ENCODE measurements at regions not wholly inside any gene's neighbourhood (a gene's known extent, or its start where the extent isn't known, plus 50 kb on each side); places are given as distances from the start of the nearest gene placed in this dataset.
"Not testable (repeated sequence)": the region's sequence is repeated elsewhere in the genome, so short reads cannot be mapped to it uniquely, and the experiment has no call there.

DNA sequence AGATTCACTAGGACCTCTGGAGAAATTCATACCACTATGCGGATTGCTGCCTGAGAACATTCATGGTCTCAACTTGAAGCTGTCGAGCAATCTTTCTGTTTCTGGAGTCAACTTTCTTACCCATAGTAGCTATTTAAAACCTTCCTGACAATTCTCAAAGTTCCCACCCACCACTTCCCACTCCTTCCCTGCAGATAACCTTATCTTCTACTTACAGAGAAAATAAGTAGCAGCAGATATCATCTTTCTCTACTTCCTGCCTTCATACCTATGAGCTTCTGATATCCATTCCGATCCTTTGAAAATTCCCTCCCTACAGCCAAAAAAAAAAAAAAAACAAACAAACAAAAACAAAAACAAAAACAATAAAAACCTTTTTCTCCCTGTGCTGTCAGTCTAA, 81.2 kb upstream of the CYRIA start:
- no peak for DNase-seq

DNA sequence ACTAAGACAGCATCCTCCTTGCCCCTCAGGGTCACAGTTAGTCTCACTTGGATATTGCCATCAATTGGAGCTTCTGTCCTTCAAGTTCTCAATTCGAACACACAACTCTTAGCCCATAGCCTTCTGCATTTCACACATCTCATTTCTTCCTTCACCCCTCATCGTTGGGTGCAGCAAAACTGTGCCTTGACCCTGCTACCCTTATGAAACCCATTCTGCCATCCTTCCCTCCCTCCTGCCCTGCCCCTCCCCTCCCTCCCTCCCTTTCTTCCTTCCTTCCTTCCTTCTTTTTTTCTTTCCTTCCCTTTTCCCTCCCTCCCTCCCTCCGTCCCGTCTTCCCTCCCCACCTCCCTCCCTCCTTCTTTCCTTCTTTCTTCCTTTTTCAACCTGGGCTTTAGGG, 80.7 kb upstream of the CYRIA start:
- no peak for DNase-seq

DNA sequence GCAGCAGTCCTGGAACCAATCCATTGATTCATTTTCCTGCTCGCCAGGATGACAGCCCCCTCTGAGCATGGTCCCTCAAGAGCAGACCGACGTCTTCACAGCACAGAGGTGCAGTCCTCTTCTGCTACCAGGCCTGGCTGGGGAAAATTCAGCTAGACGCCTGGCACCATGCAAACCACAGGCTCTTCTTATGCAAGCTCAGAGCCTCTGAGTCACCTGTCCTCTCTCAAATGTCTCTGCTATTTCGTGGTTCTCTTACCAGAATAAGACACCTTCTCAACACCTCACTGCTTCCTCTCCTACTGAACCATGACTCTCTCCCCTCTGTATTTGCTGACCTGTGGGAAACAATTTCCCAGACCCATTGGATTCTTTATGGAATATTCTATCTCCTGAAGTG, 79.8 kb upstream of the CYRIA start:
- no peak for DNase-seq

DNA sequence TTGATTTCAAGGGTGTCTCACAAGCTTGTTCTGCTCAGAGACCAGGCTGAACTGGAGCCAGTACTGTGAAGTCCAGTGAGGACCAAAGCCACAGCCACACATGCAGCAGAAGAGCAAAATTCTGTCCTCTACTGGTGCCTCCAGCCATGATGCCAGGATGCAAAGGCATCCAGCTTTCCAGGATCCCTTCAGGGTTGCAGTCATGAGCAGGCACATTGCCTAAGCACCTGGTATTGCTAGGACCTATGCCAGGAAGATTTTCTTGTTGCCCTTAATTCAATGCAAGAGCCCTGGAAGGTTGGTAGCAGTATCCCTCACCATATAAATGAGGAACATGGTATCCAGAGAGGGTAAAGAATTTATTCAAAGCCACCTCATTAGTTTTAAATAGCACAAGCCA, 78.9 kb upstream of the CYRIA start:
- no peak for DNase-seq

DNA sequence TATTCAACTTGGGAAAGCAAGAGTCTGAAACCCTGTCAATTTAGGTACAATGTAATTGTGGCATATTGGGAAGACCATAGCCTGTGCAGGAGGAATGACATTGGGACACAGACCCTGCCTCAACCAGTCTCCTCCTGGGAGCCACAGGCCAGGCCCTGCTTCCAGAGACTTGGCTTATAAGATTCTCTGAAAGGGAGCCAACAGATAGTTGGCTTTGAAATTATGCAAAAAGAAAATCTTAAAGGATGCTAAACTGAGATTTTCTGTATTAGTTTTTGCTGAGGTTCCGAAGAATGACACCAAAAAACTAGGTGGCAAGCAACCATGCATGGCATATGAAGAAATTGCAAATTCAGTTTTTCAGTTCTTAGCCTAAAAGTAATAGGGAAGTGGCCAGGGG, 76.4 kb upstream of the CYRIA start:
- DNase-seq = no peak

DNA sequence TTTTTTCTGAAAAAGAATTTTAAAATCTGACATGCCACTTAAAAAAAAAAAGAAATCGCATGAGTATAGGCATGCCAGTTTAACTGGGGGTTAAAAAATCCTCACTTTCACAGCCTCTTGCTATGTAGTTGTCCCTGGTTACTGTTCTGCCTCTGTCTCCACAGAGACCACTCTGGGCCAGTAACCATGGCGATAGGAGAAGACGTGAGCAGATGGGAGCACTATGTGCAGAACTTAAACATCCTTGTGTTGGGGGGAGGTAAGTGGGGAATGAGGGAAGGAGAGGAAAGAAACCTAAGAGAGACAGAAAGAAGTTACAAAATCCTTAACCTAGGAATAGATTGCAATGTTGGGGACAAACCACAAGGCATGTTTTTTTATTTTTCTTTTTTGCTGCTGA, 75.9 kb upstream of the CYRIA start:
- DNase-seq = no peak

DNA sequence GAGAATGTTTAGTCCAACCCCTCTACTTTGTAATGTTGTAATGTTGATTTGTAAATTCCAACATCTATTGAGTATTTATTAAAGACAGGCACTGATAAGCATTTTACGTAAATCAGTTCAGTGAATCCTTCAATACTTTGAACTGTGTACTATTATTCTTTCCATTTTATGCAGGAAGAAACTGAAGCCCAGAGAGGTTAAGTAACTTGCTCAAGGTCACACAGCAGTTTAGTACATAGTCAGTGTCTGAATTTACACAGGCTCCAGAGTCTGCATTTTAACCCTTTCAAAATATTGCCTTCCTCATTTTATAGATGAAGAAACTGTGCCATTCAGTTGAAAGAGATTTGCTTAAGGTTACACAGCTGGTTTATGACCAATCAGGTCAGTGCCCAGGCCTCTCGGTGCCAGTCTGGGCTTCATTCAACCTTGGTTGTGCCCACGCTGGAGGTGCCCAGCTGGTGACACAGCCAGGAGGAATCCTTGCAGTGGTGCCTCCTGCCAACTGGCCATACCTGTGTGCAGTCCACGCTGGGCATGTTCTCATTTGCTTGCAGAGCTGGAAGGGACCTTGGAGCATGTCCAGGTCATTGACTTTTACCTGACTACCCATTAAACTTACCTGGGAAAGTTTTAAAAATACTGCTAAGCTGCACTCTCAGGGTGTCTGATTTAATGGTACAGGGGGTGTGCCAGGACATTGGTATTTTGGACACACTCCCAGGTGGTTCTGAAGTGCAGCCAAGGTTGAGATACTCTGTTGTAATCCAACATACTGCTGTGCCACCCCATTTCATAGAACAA, 74.3 kb upstream of the CYRIA start:
- no peak for DNase-seq

DNA sequence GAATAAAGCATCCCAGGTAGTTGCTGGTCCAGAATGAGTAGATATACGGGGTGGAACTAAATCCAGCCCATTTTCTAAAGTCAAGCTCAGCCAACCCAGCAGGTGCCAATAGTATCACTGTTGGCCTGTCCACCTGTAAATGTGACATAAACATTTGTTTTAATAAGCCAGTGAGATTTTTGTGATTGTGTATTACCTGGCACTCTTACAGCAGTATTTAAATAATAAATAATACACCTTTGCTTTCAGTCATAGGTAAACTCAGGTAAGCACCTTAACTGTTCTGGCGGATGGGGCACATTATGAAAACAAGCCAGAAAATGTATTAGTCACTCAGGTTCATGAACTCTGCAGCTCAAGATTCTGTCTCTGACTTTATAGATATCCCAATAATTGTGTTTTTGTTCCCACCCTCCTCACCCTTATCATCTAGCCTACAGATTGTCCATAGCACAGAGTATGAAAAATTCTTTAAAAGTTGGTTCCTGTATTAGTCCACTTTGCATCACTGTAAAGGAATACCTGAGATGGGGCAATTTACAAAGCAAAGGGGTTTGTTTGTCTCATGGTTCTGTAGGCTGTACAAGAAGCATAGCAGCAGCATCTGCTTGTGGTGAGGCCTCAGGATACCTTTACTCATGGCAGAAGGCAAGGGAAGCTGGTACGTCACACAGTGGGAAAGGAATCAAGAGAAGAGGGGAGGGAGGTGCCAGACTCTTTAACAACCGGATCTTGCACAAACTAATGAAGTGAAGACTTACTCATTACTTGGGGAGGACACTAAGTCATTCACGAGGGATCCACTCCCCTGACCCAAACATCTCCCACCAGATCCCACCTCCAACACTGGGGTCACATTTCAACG, 73.0 kb upstream of the CYRIA start:
- DNase-seq = no peak

DNA sequence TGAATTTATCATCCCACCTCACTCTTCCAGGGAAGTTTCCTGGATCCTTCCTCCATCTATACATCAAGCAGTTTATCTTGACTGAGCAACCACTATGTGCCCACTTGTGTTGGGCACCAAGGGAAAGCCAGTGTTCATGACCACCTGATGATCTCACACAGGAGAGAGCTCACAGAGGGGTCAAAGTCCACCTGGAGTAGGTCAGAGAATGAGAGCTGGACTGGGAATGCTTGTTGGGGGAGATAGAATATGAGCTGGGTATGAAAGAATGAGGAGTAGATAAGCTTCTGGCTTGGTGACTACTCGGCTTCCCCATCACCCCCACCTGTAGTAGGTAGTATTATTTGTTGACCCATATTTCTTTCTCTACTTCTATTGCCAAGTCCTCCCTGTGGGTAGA, 72.2 kb upstream of the CYRIA start:
- no peak for DNase-seq

DNA sequence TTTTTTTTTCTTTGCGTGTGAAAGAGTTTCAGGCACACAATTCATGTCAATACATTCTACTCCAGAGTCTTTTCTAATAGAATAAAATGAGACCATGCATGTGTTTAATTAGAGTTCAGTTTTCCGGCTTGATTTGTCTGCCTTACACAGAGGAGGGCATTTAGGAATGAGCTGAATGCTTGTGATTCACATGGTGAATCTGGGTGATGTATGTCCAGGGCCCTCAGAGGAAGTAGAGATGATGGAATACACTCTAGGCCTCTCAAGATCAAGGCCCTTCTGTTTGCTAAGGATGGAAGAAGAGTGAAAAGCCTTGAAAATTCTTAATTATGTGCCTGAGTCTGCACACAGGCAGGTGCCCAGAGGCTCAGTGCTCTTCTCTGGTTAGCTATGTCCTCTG, 71.0 kb upstream of the CYRIA start:
- no peak for DNase-seq

DNA sequence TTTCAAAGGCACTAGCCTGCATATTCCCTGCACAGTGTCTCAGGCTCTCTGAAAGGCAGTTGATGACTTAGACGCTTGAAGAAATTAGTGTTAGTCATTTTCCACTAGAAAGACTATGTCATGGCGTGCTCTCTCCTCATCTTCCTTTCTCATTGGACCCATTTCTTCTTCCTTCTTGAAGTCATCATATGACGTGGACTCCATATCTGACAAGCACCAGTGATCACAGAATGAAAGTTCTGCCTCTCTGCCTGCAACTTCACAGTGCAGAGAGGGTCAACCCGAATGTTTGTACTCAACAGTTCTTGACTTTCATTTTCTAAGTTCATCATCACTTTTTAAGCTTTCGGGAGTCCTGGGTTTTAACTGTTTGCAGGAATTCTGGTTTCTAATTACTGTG, 63.7 kb upstream of the CYRIA start:
- DNase-seq = no peak

DNA sequence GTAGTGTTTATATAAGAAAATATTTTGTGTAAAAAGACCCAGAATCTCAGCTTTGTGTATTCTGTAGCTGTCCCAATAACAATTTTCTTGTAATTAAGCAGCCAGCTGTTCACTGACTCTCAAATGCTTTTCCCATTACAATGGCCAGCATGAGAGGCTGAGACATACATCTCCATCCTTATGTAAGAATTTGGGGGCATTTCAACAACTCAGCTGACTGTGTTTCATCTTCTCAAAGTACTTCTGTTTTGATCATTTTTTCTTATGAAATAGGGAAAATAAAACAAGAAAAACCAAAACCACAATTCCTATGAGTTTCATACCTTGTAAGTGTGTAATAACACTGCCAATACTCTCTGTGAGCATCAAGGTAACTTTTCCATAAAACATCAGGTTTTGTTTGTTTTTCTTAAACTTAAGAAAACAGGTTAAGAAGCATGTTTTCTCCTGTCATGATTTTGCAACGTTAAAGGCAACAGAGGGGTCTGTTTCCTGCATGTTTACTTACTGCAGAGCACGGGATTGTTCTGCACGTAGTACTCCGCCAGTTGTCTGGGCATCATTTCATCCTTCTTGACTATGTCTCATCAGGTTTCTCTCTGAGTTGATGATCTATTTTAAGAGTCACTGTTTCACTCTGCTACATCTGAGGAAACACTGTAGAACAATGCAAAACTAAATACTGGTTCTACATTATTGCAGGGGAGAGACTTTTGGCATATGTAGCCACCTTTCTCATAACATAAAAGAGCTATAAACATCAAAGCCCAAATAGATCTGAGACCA, 62.9 kb upstream of the CYRIA start:
- DNase-seq = no peak

DNA sequence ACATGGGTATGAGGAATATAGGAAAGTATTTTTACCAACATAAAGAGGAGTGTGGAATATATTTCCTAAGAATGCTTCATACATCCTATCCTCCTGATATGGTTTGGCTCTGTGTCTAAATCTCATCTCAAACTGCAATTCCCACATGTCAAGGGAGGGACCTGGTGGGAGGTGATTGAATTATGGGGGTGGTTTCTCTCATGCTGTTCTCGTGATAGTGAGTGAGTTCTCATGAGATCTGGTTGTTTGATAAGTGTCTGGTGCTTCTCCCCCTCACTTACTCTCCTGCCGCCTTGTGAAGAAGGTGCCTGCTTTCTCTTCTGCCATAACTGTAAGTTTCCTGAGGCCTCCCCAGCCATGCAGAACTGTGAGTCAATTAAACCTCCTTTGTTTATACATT, 62.2 kb upstream of the CYRIA start:
- DNase-seq = not testable (repeated sequence)

DNA sequence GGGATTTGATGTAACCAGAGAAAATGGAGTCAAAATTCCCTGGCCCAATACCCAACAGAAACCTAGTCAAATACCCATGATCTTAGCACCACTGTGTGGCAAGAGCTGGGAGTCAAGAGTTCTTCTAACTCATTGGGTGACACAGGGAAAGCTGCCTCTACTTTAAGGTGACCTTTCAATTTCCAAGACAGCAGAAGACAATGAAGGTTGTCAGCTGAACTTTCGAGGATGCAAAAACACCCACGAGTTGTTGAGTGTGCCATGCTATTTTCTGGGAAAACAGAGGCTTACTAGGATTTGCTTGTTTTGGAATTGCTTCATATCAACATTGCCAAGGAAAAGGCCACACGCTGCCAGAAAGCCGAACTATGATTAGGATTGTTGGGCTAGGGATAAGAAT, 61.6 kb upstream of the CYRIA start:
- DNase-seq = no peak

DNA sequence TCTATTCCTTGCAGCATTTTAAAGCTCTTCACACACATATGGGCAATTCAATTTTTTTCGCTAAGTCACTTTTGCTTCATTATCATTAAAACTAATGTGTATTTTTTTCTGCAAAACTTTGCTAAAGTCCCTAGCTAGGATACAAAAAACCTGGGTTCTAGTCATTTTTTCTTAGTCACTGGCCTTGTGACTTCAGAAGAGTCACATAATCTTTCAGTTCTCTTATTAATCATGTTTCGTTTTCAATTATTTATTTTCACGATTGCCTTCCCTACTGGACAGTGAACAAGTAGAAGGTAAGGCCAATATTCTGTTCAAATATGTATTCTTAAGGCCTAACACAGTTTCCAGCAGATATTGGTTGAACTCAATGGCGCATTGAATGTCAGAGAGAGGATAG, 60.9 kb upstream of the CYRIA start:
- DNase-seq = no peak

DNA sequence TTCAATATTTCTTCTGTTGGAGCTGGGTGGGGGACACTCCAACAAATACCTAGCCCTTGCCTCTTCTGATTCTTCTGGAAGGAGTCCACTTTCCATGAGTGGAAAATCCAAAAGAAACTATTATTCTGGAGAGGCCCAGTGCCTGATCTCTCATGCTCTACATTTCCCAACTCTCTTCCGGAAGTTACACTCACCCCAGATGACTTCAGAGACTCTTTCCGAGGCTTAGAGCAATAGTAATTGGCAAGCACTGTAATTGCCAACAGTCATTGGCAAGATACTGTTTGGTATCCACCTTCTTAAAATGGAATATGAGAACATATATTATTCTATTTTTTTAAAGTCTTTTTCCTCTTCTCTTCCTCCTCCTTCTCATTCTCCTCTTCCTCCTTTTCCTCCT, 60.5 kb upstream of the CYRIA start:
- no peak for DNase-seq

DNA sequence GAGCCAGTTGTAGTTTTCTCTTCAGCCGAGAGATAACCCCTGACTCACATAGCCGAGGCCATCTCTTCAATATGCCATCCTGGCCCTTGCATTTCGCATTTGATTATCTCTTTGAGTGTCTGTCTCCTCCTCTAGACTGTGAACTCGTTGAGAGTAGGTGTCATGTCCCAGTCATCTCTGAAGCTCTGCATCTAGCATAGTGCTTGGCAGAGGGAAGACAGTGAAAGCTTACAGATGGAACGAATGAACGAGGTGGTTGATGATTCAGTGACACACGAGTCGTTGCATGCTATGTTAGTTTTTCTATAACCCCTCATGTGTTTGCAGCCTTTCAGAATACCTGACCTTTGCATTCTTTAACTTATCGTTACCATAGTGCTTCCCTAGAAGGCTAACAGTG, 59.9 kb upstream of the CYRIA start:
- no peak for DNase-seq

DNA sequence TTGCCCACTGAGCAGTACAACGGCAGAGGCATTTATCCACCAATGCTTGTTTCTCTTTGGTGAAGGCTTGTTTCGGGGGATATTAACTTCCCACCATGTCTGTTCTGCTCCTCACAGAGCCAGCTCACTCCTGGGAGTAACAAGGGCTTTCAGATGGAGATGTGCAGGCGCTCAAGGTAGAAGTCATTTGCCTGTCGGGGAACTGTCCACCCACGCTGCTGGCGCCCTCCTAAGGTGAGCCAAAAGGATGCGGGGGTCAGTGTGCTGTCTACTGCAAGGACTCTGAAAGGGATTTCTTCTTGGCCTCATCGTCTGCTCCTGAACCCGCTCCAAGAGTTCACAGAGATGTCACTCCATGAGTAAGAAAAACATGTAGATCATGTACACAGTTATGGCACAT, 57.0 kb upstream of the CYRIA start:
- DNase-seq = no peak

DNA sequence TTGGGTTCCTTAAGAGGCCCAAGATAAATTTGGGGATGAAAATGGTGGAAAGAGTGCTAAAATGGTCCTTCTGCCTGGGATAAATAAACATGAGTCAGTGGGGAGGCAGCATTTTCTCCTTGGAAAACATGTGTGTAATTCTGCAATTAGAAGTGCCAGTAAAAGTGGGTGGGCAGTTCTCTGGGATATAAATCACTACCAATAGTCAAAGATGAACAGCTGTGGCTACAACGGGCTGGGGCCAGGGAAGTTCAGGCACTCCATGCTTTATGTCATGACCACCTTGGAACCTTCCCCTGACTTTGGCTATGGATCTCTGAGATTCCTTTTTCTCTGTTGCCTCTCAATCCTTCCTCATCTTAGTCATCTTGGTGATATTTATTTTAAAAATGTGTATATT, 56.5 kb upstream of the CYRIA start:
- DNase-seq = no peak

DNA sequence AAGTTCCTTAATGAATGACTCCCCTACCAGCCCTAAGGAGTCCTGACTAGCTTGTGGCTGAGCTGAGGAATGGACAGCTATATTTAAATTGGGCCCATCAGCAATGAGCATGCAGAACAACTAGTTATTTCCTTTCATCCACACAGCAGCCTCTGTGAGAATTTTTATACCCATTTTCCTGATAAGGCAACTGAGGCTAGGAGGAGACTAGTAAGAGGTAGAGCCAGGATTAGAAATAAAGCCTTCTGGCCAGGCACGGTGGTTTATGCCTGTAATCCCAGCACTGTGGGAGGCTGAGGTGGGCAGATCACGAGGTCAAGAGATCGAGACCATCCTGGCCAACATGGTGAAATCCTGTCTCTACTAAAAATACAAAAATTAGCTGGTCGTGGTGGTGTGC, 55.9 kb upstream of the CYRIA start:
- not testable (repeated sequence) for DNase-seq

DNA sequence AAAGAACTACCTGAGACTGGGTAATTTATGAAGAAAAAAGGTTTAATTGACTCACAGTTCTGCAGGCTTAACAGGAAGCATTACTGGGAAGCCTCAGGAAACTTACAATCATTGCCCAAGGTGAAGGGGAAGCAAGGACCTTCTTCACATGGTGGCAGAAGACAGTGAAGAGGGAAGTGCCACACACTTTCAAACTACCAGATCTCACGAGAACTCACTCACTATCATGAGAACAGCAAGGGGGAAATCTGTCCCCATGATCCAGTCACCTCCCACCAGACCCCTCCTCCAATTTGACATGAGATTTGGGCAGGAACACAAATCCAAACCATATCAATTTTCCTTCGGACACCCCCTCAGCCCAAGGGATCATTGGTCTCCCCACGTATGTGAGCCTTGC, 55.1 kb upstream of the CYRIA start:
- not testable (repeated sequence) for DNase-seq

DNA sequence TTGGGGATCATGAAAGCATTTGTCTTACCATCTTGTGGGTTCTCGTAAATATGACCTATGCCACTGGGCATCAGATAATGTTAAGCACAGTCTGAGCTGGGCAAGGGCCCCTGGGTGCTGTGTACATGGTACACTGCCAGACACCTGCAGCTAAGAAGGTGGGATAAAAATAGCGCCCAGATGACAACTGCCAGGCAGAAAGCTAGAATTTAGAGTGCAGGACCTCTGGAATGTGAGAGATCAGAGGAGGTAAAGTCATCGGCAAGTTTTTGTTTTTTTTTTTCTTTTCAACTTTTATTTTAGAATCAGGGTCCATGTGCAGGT, 53.8 kb upstream of the CYRIA start:
- DNase-seq = no peak

DNA sequence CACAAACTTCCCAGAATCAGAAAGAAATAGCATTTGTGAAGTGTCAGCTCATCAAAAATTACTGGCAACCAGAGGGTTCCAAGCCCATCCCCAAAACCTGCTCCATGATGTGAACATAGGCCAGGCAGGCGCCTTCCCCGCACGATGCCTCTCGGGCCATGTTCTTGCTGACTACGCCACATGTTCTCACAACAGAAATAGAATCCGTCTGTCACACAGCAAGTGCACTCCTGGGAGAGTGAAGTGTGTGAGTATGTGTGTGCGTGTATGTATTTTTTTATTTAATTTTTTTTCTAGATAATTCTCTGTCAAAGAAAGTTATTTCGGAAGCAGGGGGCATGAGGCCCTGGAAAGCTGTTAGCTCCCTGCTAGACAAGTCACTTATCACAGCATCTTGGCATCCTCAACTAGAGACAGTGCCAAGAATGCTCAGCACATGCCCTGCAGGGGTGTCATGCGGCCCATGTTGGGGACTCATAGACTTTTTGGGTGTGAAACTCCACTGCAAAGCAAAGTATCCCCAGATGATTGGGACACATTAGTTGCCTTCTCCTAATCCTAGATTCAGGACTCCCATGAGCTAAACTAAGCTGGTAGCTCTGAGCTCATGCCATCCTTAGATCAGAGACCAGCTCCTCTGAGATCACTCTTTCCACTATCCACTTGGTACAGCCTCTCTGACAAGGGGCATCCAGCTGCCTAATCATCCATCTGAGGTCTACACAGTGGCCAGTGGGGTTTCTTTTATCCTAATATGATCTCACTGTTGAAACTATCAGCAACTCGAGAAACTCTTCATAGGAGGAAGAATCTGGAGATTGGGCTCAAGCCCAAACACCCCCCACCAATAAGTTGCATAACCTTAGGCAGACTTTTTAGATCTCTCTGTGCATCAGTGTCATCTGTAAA, 53.2 kb upstream of the CYRIA start:
- no peak for DNase-seq
